ENCODE measurements at regions not wholly inside any gene's neighbourhood (a gene's known extent, or its start where the extent isn't known, plus 50 kb on each side); places are given as distances from the start of the nearest gene placed in this dataset.

DNA sequence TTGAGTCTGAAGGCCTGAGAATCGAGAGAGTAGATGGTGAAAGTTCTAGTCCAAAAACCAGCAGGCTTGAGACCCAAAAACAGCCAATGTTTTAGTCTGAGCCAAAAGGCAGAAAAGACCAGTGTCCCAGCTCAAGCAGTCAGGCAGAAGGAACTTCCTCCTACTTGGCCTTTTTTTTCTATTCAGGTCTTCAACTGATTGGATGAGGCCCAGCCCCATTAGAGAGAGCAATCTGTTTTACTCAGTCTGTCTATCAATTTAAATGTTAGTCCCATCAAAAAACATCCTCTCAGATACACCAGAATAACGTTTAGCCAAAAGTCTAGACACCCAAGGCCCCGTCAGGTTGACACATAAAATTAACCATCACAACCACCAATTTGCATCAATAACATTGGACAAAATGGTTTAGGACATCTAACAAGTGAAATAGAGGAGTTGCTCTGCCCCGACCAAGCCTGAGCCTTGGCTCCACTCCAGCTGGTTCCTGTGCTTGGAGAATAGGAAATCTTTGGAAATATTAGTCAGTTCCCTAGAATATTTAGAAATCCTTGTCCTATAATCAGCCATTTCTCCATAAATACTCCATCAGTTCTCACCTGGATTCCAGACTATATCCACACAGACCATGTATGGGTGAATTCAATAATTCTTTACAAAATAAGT is 51.4 kb upstream of the LIPC start:
- TF ChIP-seq EZH2 (IDR thresholded peaks at IDR 0.05; ENCODE audit: borderline replicate concordance, insufficient read depth, low read depth, low read length, poor library complexity, severe bottlenecking), result no peak
- TF ChIP-seq, protein P1, sequence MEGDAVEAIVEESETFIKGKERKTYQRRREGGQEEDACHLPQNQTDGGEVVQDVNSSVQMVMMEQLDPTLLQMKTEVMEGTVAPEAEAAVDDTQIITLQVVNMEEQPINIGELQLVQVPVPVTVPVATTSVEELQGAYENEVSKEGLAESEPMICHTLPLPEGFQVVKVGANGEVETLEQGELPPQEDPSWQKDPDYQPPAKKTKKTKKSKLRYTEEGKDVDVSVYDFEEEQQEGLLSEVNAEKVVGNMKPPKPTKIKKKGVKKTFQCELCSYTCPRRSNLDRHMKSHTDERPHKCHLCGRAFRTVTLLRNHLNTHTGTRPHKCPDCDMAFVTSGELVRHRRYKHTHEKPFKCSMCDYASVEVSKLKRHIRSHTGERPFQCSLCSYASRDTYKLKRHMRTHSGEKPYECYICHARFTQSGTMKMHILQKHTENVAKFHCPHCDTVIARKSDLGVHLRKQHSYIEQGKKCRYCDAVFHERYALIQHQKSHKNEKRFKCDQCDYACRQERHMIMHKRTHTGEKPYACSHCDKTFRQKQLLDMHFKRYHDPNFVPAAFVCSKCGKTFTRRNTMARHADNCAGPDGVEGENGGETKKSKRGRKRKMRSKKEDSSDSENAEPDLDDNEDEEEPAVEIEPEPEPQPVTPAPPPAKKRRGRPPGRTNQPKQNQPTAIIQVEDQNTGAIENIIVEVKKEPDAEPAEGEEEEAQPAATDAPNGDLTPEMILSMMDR (IDR thresholded peaks at IDR 0.05), result no peak

Data from B cell (primary cell).